OCI-LY7 (cell line): ENCODE measurements at regions not wholly inside any gene's neighbourhood (a gene's known extent, or its start where the extent isn't known, plus 50 kb on each side); places are given as distances from the start of the nearest gene placed in this dataset.

Source experiments
- CTCF ChIP-seq: fragments of 200-600 bp; sonication (generic); conservative IDR thresholded peaks from 2 replicates; pipeline ENCODE4 v1.5.1; 2014; ENCODE audit warnings: mild to moderate bottlenecking, antibody characterized with exemption, low read length, moderate library complexity, mixed read lengths
- EZH2phosphoT487 ChIP-seq: fragments of 200-600 bp; sonication (generic); IDR thresholded peaks from 2 replicates; pipeline ENCODE4 v1.6.1; 2018; ENCODE audit warnings: low read depth, borderline replicate concordance, mild to moderate bottlenecking, mixed run types, antibody characterized with exemption, low read length, moderate library complexity, mixed read lengths

- TF ChIP-seq CTCF = no peak
- no peak for TF ChIP-seq EZH2phosphoT487
Measured at GRCh38 chr2:123043458-123043857, 981.6 kb upstream of the CNTNAP5 start.
